Colon (tissue), 2 donors: ENCODE measurements at regions not wholly inside any gene's neighbourhood (a gene's known extent, or its start where the extent isn't known, plus 50 kb on each side); places are given as distances from the start of the nearest gene placed in this dataset.
"Not testable (repeated sequence)": the region's sequence is repeated elsewhere in the genome, so short reads cannot be mapped to it uniquely, and the experiment has no call there.

Experiments
- FAIRE-seq: peaks from 2 replicates; lab custom pipeline; 2012; peaks lifted over from hg19 to GRCh38; lab: Jason Lieb, UNC
- donor health status: control.
- donor health status: control.

- no peak for FAIRE-seq
Observed at GRCh38 chr9:106766616-106767015, 96.3 kb upstream of the ZNF462 start.

- FAIRE-seq: no peak
Observed at GRCh38 chr9:106769331-106769730, 93.6 kb upstream of the ZNF462 start.

- FAIRE-seq: no peak
Observed at GRCh38 chr9:106771608-106772007, 91.4 kb upstream of the ZNF462 start.

- no peak for FAIRE-seq
Observed at GRCh38 chr9:106772523-106773290, 90.3 kb upstream of the ZNF462 start.

GRCh38 chr9:106773750-106774149 lies 89.2 kb upstream of the ZNF462 start:
- no peak for FAIRE-seq

GRCh38 chr9:106775960-106776359 lies 87.0 kb upstream of the ZNF462 start:
- no peak for FAIRE-seq

GRCh38 chr9:106779796-106780195 lies 83.2 kb upstream of the ZNF462 start:
- no peak for FAIRE-seq

GRCh38 chr9:106783121-106783520 lies 79.8 kb upstream of the ZNF462 start:
- no peak for FAIRE-seq

GRCh38 chr9:106784076-106784475 lies 78.9 kb upstream of the ZNF462 start:
- no peak for FAIRE-seq

- FAIRE-seq: no peak
Observed at GRCh38 chr9:106785200-106785599, 77.8 kb upstream of the ZNF462 start.

GRCh38 chr9:106788021-106788420 lies 74.9 kb upstream of the ZNF462 start:
- FAIRE-seq: not testable (repeated sequence)

GRCh38 chr9:106795031-106795430 lies 67.9 kb upstream of the ZNF462 start:
- no peak for FAIRE-seq

- FAIRE-seq: no peak
Observed at GRCh38 chr9:106796771-106797170, 66.2 kb upstream of the ZNF462 start.

- FAIRE-seq: no peak
Observed at GRCh38 chr9:106797299-106797698, 65.7 kb upstream of the ZNF462 start.

GRCh38 chr9:106798016-106798799 lies 64.8 kb upstream of the ZNF462 start:
- no peak for FAIRE-seq

GRCh38 chr9:106799152-106799551 lies 63.8 kb upstream of the ZNF462 start:
- peak; percentile 28 for FAIRE-seq

- FAIRE-seq: no peak
Observed at GRCh38 chr9:106800701-106801270, 62.2 kb upstream of the ZNF462 start.

GRCh38 chr9:106801816-106802215 lies 61.1 kb upstream of the ZNF462 start:
- no peak for FAIRE-seq
